ENCODE measurements at regions not wholly inside any gene's neighbourhood (a gene's known extent, or its start where the extent isn't known, plus 50 kb on each side); places are given as distances from the start of the nearest gene placed in this dataset.

GRCh38 chr4:178240891-178241290 lies 798.7 kb upstream of the AGA start:
- TF ChIP-seq CTCF (IDR thresholded peaks at IDR 0.05) (no peak), POLR2AphosphoS5 (IDR thresholded peaks at IDR 0.05) (no peak), POLR2A (IDR thresholded peaks at IDR 0.05) (no peak)
